VCaP (cell line): ENCODE measurements at regions not wholly inside any gene's neighbourhood (a gene's known extent, or its start where the extent isn't known, plus 50 kb on each side); places are given as distances from the start of the nearest gene placed in this dataset.
A peak's percentile ranks its signal among the peaks of the same experiment; 100 is the strongest.
"Not testable (repeated sequence)": the region's sequence is repeated elsewhere in the genome, so short reads cannot be mapped to it uniquely, and the experiment has no call there.

Experiments used
- H3K27ac ChIP-seq: fragments of 450-650 bp; 2 replicates; pipeline ENCODE4 v1.5.1; 2017
- CTCF ChIP-seq: fragments of 450-650 bp; conservative IDR thresholded peaks from 2 replicates; pipeline ENCODE4 v1.5.1; 2017; ENCODE audit warnings: mild to moderate bottlenecking, moderate library complexity

DNA sequence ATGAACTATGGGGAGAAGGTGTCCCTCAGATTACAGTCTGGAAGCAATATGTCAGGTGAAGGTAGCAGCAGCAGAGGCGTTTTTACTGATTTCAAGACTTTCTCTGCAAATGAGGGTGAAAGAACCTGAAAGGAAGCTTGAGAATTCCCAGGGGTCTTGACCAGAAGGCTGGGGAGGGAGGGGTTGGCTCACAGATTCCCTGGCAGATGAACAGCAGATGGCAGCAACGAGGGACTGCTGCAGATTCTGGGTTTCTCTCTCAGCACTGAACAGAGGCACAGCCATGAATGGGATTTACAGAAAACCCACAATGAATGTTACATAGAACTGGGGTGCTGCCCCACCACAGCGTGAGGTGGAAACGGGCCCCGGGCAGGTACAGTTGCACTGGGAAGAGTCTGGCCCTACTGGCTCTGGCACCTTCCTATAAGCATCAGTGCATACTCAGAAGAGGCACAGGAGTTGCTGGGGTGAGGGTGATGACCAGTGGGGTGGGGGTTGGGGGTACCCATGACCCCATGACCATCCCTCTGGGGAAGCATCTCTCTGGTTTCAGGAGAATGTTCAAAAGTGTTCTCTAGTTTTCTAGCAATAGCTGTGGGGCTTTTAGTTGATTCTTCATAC is 317.8 kb downstream of the SH2D4B start:
- TF ChIP-seq CTCF: peak; percentile 70
- H3K27ac ChIP-seq: no peak overlapping the region

DNA sequence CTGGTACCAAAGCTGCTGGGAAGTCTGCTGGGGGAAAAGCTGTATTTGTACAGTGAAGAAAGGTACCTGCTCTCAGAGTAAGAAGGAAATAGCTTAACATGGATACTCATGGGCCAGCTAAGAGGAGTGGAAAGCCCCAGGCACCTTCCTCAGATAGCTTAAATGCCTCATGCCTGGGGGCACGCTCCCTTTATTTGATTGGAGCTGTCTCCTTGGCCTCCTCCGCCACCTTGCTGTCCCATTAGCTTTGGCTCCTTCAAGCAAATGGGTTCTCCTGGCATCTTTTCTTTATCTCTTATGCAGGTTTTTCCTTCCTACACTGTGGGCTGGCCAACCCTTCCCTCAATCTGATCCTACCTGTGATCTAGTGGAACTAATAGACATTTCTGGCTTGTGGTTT is 318.5 kb downstream of the SH2D4B start:
- no peak for TF ChIP-seq CTCF
- no peak overlapping the region for H3K27ac ChIP-seq

GRCh38 chr10:80859279-80859678 is 321.6 kb downstream of the SH2D4B start:
- not testable (repeated sequence) for H3K27ac ChIP-seq

DNA sequence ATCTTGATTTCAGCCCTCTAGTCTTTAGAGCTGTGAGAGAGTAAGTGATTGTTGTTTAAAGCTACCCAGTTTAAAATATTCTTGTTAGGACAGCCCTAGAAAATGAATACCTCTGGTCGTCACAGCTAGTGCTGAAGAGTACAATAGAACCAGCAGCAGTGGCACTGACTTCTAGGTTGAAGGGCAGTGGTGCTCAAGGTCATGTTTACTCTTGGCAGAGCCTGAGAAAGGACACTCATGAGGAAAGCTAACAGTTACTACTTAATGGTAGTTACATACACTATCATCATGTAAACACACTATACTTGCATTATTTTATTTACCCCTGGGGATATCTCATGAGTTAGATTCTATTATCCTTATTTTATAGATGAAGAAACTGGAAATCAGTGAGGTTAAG is 323.0 kb downstream of the SH2D4B start:
- no peak for TF ChIP-seq CTCF

DNA sequence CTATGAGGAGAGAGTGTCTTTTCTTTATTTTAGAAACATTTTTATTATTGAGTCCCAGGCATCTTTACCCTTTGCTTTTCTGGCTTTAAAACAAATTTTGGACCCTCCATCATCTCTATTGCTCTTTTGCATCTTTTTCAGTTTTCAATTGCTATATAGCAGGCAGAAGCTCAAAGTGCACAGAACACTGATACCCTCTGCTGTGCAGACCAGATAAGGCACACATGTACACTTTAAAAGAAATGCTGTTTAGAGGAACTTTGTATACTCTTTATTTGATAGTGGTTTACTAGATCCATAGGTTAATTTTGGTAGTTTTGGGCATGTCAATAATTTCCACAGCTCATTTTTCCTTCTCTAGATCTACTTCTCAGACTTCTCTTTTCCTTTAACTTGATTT is 324.2 kb downstream of the SH2D4B start:
- TF ChIP-seq CTCF: peak; percentile 72
- H3K27ac ChIP-seq: no peak overlapping the region

More for the DNA sequence above, 323.0 kb downstream of the SH2D4B start:
- no peak overlapping the region for H3K27ac ChIP-seq

- TF ChIP-seq CTCF: no peak
Observed at GRCh38 chr10:80870282-80870681, 332.6 kb downstream of the SH2D4B start.

GRCh38 chr10:80871083-80871482 is 333.4 kb downstream of the SH2D4B start:
- TF ChIP-seq CTCF: no peak
- no peak overlapping the region for H3K27ac ChIP-seq

More at GRCh38 chr10:80870282-80870681, 332.6 kb downstream of the SH2D4B start:
- H3K27ac ChIP-seq: no peak overlapping the region

GRCh38 chr10:80878330-80878729 is 340.6 kb downstream of the SH2D4B start:
- H3K27ac ChIP-seq: no peak overlapping the region
- no peak for TF ChIP-seq CTCF
